GM12872 (cell line): ENCODE measurements at regions not wholly inside any gene's neighbourhood (a gene's known extent, or its start where the extent isn't known, plus 50 kb on each side); places are given as distances from the start of the nearest gene placed in this dataset.

Source experiments
- TF ChIP-seq, protein P1 (sequence below): IDR thresholded peaks from 3 replicates; pipeline ENCODE4 v1.5.1; 2011; ENCODE audit warnings: low read depth, mild to moderate bottlenecking, low read length, moderate library complexity; ENCODE audit not compliant: insufficient read depth

DNA sequence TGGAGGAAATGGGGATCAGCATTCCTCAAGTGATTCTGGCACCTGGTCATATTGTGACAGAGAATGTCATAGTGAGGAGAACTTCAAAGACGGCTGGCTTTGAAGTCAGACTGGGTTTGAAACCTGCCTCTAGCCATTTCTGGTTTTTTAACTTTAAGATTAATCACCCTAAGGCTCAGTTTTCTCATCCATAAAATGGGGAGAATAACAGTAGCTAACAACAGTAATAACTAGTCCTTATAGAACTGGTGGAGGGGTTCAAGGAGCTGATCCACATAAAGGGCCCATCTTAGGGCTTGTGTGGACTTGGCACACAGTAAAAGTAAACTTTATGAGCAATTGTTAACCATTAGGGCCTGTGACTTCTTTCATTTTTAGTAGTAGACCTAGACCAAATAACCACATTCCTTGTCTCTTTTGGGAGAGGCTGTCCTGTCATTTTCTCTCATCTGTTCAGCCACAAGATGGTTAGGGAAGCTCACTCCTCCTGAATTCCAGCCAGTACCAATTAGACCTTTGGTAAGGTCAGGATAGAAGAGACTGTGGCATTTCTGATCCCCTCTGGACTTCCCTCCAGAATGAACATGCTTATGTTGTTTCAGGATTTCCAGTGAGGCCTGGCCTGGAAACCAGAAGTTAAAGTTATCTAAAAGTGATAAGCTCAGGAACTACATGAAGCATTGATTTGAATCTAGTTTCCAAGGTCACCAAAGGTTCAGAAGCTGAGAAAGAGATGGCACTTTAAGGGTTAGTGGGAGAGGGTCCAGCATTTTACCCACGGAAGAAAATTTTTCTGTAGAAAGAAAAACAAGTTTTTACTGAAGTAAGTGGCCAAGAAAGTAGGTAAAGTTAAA lies 159.3 kb upstream of the DPH6 start:
- TF ChIP-seq, protein P1, sequence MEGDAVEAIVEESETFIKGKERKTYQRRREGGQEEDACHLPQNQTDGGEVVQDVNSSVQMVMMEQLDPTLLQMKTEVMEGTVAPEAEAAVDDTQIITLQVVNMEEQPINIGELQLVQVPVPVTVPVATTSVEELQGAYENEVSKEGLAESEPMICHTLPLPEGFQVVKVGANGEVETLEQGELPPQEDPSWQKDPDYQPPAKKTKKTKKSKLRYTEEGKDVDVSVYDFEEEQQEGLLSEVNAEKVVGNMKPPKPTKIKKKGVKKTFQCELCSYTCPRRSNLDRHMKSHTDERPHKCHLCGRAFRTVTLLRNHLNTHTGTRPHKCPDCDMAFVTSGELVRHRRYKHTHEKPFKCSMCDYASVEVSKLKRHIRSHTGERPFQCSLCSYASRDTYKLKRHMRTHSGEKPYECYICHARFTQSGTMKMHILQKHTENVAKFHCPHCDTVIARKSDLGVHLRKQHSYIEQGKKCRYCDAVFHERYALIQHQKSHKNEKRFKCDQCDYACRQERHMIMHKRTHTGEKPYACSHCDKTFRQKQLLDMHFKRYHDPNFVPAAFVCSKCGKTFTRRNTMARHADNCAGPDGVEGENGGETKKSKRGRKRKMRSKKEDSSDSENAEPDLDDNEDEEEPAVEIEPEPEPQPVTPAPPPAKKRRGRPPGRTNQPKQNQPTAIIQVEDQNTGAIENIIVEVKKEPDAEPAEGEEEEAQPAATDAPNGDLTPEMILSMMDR = no peak

DNA sequence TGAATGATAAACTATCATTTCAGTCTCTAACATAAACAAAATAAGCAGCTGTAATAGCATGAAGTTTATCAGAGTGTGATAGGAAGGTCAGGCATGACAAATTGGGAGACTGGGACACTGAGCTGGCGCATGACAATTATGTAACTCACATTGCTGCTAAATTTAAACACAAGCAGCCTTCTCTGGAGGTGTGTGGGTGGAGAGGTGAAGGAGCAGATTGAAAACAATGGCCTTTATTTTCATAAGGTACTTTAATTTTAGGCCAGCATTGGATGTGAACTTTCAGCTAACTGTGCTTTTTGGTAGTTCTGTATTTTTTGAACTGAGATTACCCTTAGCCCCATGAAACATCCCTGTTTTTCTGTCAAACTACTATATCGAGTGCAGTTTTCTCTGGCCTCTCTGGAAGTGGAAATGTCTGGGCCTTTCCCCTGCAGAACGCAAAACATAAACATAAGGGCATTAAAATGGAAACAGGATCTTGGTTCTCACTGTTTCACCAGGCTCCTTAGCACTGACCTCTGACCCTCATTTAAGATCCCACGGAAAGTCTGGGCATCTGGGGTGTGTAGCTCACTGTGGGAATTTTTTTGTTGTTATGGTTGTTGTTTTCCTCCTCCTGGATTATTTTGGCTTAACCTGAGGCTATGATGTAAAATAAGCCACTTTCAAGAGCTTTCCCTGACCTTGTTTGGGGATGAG lies 160.1 kb upstream of the DPH6 start:
- TF ChIP-seq, protein P1 = no peak

DNA sequence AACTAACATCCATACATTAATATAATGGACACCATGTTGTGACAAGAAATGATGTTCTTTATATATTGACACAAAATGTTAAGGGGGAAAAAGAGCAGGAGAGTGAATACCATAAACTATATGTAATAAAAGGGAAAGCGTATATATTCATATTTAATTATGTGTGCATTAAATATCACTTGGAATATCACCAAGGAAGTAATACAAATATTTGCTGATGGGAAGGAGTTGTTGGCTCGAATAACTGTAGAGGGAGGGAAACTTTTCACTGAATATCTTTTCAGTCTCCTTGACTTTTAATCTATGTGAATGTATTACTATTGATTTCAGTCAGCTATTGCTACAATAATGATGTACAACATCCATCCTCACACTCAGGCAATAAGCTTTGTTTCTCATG lies 167.0 kb upstream of the DPH6 start:
- TF ChIP-seq, protein P1 = no peak

DNA sequence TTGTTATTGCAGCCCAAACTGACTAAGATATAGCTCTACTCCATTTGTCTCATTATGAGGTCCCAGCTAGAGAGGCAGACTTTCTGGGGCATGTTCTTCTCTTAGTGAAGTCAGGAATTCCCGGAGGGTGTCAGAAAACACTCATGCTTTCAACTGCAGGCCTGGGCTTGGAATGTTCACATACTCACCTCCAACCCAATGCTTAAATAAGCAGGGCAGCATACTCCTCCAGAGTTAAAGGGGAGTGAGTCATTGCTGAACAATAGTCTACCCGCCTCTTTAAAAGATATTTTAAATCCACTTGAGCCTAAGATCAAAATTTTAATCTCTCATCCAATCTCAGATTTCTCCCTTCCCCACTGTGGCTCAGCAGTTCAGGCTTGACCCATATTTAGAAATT lies 167.8 kb upstream of the DPH6 start:
- TF ChIP-seq, protein P1 = no peak

DNA sequence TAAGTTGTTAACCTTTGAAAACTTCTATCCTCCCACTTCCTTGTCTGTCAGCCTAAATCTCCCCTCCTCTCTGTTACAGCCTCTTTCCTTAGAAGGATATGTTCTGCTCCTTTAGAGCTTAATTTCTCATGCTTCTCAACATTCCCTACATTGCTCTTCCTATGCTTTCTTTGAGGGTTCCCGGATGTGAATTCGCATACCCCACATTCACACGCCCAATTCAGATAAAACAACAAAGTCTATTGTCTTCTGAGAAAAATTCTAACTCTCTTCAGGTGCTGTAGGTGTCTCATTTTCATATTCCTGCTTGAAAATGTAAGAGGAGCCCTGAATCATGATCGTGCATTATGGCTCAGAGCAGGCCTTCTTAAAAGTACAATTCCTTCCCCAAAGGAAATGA lies 171.8 kb upstream of the DPH6 start:
- TF ChIP-seq, protein P1 = no peak

DNA sequence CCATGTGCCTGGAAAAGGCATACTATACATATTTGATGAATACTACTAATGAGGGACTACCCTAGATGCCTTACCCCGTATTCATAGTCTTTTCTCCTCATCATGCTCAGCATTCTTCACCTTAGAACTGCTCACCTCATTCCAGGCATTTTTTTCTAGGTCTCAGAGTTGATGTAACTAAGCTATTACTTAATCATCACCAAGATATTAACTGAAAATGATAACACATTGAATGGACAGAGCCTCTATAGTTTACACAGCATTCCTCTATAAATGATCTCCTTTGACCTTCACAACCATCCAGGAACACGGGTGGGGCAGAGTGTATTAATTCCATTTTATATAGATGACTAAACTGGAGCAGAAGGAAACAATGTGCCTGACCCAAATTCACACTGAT lies 174.1 kb upstream of the DPH6 start:
- TF ChIP-seq, protein P1 = no peak

DNA sequence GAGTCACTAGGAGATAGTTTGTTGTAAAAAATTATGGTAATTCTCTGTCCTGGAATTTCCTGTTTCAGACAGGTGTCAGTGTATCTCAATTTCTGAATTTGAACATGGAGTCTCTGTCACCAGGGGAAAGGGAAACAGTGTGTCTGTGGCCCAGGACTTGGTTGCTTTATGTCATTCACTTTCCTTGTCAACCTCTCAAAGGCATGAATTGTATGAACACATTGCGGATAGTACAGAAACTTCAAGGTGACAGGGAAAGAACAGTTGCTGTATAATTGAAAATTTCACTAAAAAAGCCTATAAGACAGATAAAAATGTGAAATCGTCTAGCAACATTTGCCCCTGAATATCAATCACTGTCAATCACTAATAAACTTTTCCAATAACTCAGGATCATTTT lies 175.0 kb upstream of the DPH6 start:
- TF ChIP-seq, protein P1 = no peak
